ENCODE measurements at regions not wholly inside any gene's neighbourhood (a gene's known extent, or its start where the extent isn't known, plus 50 kb on each side); places are given as distances from the start of the nearest gene placed in this dataset.

- no peak for TF ChIP-seq CTCF (IDR thresholded peaks at IDR 0.05; ENCODE audit: low read depth, low read length)
- TF ChIP-seq EZH2phosphoT487 (IDR thresholded peaks at IDR 0.05; ENCODE audit: low read depth), result no peak
These were observed 220.0 kb downstream of the FIGN start for GRCh38 chr2:163515836-163516235.

Data from OCI-LY3 (cell line).